H9 (cell line): ENCODE measurements at regions not wholly inside any gene's neighbourhood (a gene's known extent, or its start where the extent isn't known, plus 50 kb on each side); places are given as distances from the start of the nearest gene placed in this dataset.

Source experiments
- DNase-seq: peaks from one replicate; pipeline ENCODE4 v3.0.0-alpha.2; 2017
- H2AFZ ChIP-seq: one replicate; pipeline ENCODE4 v1.6.1; 2013; ENCODE audit warnings: mild to moderate bottlenecking, low read length, control low read depth, moderate library complexity
- H2AK5ac ChIP-seq: 2 replicates; pipeline ENCODE4 v1.6.1; 2013; ENCODE audit warnings: low read length, control low read depth, mixed read lengths; ENCODE audit not compliant: insufficient read length
- H2BK120ac ChIP-seq: one replicate; pipeline ENCODE4 v1.6.1; 2013; ENCODE audit warnings: low read depth, mild to moderate bottlenecking, low read length, control low read depth, inconsistent platforms; ENCODE audit not compliant: poor library complexity, severe bottlenecking
- H2BK12ac ChIP-seq: 2 replicates; pipeline ENCODE4 v1.6.1; 2013; ENCODE audit warnings: low read length, control low read depth, mixed read lengths, low read depth; ENCODE audit not compliant: insufficient read length
- H2BK15ac ChIP-seq: 2 replicates; pipeline ENCODE4 v1.6.1; 2013; ENCODE audit warnings: low read depth, low read length, control low read depth
- H2BK20ac ChIP-seq: one replicate; pipeline ENCODE4 v1.6.1; 2013; ENCODE audit warnings: low read depth, mild to moderate bottlenecking, low read length, control low read depth, inconsistent platforms; ENCODE audit not compliant: poor library complexity, severe bottlenecking
- H2BK5ac ChIP-seq: 2 replicates; pipeline ENCODE4 v1.6.1; 2013; ENCODE audit warnings: low read length, control low read depth, mixed read lengths; ENCODE audit not compliant: insufficient read length
- H3K14ac ChIP-seq: 2 replicates; pipeline ENCODE4 v1.6.1; 2013; ENCODE audit warnings: low read length, control low read depth; ENCODE audit not compliant: insufficient read depth
- H3K18ac ChIP-seq: 2 replicates; pipeline ENCODE4 v1.6.1; 2013; ENCODE audit warnings: low read depth, mild to moderate bottlenecking, mixed read lengths, low read length, control low read depth; ENCODE audit not compliant: insufficient read length
- H3K23ac ChIP-seq: 2 replicates; pipeline ENCODE4 v1.6.1; 2013; ENCODE audit warnings: low read length, control low read depth, mixed read lengths, low read depth; ENCODE audit not compliant: insufficient read length
- H3K23me2 ChIP-seq: 2 replicates; pipeline ENCODE4 v1.6.1; 2013; ENCODE audit warnings: low read depth, mild to moderate bottlenecking, mixed read lengths, low read length, control low read depth; ENCODE audit not compliant: insufficient read length, poor library complexity, severe bottlenecking
- H3K27ac ChIP-seq: 2 replicates; pipeline ENCODE4 v1.5.1; 2013; ENCODE audit warnings: low read length, control low read depth, mixed read lengths, low read depth; ENCODE audit not compliant: insufficient read length
- H3K27me3 ChIP-seq: 2 replicates; pipeline ENCODE4 v1.6.1; 2013; ENCODE audit warnings: low read length, control low read depth, inconsistent platforms; ENCODE audit not compliant: insufficient read depth
- H3K4ac ChIP-seq: 2 replicates; pipeline ENCODE4 v1.6.1; 2013; ENCODE audit warnings: low read depth, mild to moderate bottlenecking, control low read depth, inconsistent platforms, low read length, moderate library complexity
- H3K4me1 ChIP-seq: 2 replicates; pipeline ENCODE4 v1.6.1; 2013; ENCODE audit warnings: low read length, control low read depth, inconsistent platforms; ENCODE audit not compliant: insufficient read depth
- H3K4me2 ChIP-seq: 2 replicates; pipeline ENCODE4 v1.6.1; 2013; ENCODE audit warnings: low read length, control low read depth, mixed read lengths; ENCODE audit not compliant: insufficient read length, insufficient read depth
- H3K56ac ChIP-seq: 2 replicates; pipeline ENCODE4 v1.6.1; 2013; ENCODE audit warnings: low read depth, mild to moderate bottlenecking, mixed read lengths, low read length, control low read depth; ENCODE audit not compliant: insufficient read length
- H3K79me1 ChIP-seq: 2 replicates; pipeline ENCODE4 v1.6.1; 2013; ENCODE audit warnings: low read depth, mild to moderate bottlenecking, moderate library complexity, low read length, control low read depth, inconsistent platforms; ENCODE audit not compliant: insufficient read depth, poor library complexity, severe bottlenecking
- H3K79me2 ChIP-seq: 2 replicates; pipeline ENCODE4 v1.6.1; 2013; ENCODE audit warnings: low read length, control low read depth, inconsistent platforms; ENCODE audit not compliant: insufficient read depth
- H3K9ac ChIP-seq: 2 replicates; pipeline ENCODE4 v1.6.1; 2013; ENCODE audit warnings: low read length, control low read depth, mixed read lengths; ENCODE audit not compliant: insufficient read length; ENCODE audit errors: extremely low read depth
- H3K9me3 ChIP-seq: one replicate; pipeline ENCODE4 v1.6.1; 2013; ENCODE audit warnings: low read depth, low read length, inconsistent platforms; ENCODE audit not compliant: control insufficient read depth
- H3T11ph ChIP-seq: one replicate; pipeline ENCODE4 v1.6.1; 2013; ENCODE audit warnings: mild to moderate bottlenecking, low read length, control low read depth, inconsistent platforms
- H4K20me1 ChIP-seq: one replicate; pipeline ENCODE4 v1.6.1; 2013; ENCODE audit not compliant: control insufficient read depth, insufficient read length, insufficient read depth
- H4K5ac ChIP-seq: 2 replicates; pipeline ENCODE4 v1.6.1; 2013; ENCODE audit warnings: low read depth, mild to moderate bottlenecking, mixed read lengths, low read length, control low read depth; ENCODE audit not compliant: insufficient read length
- H4K8ac ChIP-seq: replicated peaks from 2 replicates; pipeline ENCODE4 v1.6.1; 2013; ENCODE audit warnings: low read length, control low read depth, mixed read lengths, low read depth; ENCODE audit not compliant: insufficient read length
- H4K91ac ChIP-seq: 2 replicates; pipeline ENCODE4 v1.6.1; 2013; ENCODE audit warnings: low read depth, mild to moderate bottlenecking, moderate library complexity, mixed read lengths, low read length, control low read depth; ENCODE audit not compliant: insufficient read length
- H3K27ac Mint-ChIP-seq, 3 experiments: 2 replicates in 2 of 3; 3 replicates in 1 of 3; pipeline ENCODE4 v1.8.0; 2020 to 2021; ENCODE audit warnings: mixed read lengths in 3 of 3, mild to moderate bottlenecking in 1 of 3, moderate library complexity in 1 of 3
- H3K27me3 Mint-ChIP-seq: 2 replicates; pipeline ENCODE4 v1.8.0; 2021; ENCODE audit warnings: low read depth, mild to moderate bottlenecking, moderate library complexity, mixed read lengths
- H3K36me3 Mint-ChIP-seq, 3 experiments: 2 replicates in 2 of 3; 3 replicates in 1 of 3; pipeline ENCODE4 v1.8.0; 2020 to 2021; ENCODE audit warnings: low read depth in 3 of 3, mixed read lengths in 3 of 3; ENCODE audit not compliant: insufficient read depth in 1 of 3
- H3K4me1 Mint-ChIP-seq, 2 experiments: 2 replicates each; pipeline ENCODE4 v1.8.0; 2020; ENCODE audit warnings: mixed read lengths in 2 of 2
- H3K4me3 Mint-ChIP-seq, 2 experiments: 2 replicates in 1 of 2; 3 replicates in 1 of 2; pipeline ENCODE4 v1.8.0; 2020 to 2021; ENCODE audit warnings: mild to moderate bottlenecking in 2 of 2, mixed read lengths in 2 of 2, moderate library complexity in 1 of 2
- H3K9me3 Mint-ChIP-seq, 2 experiments: 2 replicates in 1 of 2; 3 replicates in 1 of 2; pipeline ENCODE4 v1.8.0; 2020; ENCODE audit warnings: mild to moderate bottlenecking in 2 of 2, mixed read lengths in 2 of 2, moderate library complexity in 1 of 2
- CTCF ChIP-seq: fragments of 200-600 bp; sonication (generic); conservative IDR thresholded peaks from 3 replicates; pipeline ENCODE4 v1.8.0; 2021; ENCODE audit warnings: antibody characterized with exemption, mild to moderate bottlenecking
- WGBS: extraction: QIAGEN DNeasy Blood & Tissue Kit; methylation state at CpG from one replicate; pipeline ENCODE4 v1.1.7; 2013; ENCODE audit warnings: missing lambda C conversion rate, low lambda C conversion rate, mixed read lengths; ENCODE audit not compliant: insufficient read length; ENCODE audit errors: extremely low coverage; 5-methylcytosine and 5-hydroxymethylcytosine counted together

DNA sequence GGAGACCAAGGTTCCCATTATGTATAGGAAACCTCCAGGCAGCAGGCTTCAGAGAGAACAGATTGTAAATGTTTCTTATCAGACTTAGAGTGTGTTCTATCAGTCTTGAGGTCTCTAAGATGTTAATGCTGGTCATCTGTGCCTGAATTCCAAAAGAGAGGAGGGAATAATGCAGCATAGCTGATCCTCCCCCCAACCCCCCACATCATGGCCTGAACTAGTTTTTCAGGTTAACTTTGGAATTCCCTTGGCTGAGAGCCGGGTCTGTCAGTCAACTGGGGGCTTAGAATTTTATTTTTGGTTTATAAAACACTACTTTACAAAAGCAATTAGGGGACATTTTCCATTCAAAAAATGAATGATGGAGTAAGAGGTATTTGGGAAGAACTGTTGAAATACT is 184.3 kb downstream of the NEBL start:
- H2BK20ac ChIP-seq, result no peak overlapping the region
- TF ChIP-seq CTCF, result no peak
- no peak overlapping the region for H2BK15ac ChIP-seq
- H3K9me3 Mint-ChIP-seq, result 0 out of 5 replicates have a peak, but pooled peaks cover 0 to 3% of the 10 kb centered on the region in 2 experiments
- H3K27ac Mint-ChIP-seq, result no peak overlapping the region
- H3K79me2 ChIP-seq, result no peaks in the 10 kb centered on the region
- H3K14ac ChIP-seq, result no peak overlapping the region
- H3K27ac ChIP-seq, result no peak overlapping the region
- H4K20me1 ChIP-seq, result no peaks in the 10 kb centered on the region
- no peaks in the 10 kb centered on the region for H3K23me2 ChIP-seq
- no peaks in the 10 kb centered on the region; a peak in 1 of 7 replicates for H3K36me3 Mint-ChIP-seq
- no peak for DNase-seq
- no peak overlapping the region for H3K4me3 Mint-ChIP-seq
- peaks cover 24 to 32% of the 10 kb centered on the region in 2 experiments for H3K4me1 Mint-ChIP-seq
- no peak overlapping the region for H3K4me2 ChIP-seq
- peaks cover 23% of the 10 kb centered on the region for H3K27me3 Mint-ChIP-seq
- no peaks in the 10 kb centered on the region; the same call in 1 of the 2 replicates for H3K4me1 ChIP-seq
- no peak overlapping the region for H3K56ac ChIP-seq
- H3K4ac ChIP-seq, result no peak overlapping the region
- H3K79me1 ChIP-seq, result no peaks in the 10 kb centered on the region
- no peak overlapping the region for H3T11ph ChIP-seq
- no peak overlapping the region for H3K9ac ChIP-seq
- H2BK120ac ChIP-seq, result no peak overlapping the region
- H4K5ac ChIP-seq, result no peak overlapping the region
- H2AK5ac ChIP-seq, result no peak overlapping the region
- no peak overlapping the region for H2BK5ac ChIP-seq
- no peak overlapping the region for H4K91ac ChIP-seq
- no peaks in the 10 kb centered on the region for H3K9me3 ChIP-seq
- H3K18ac ChIP-seq, result no peak overlapping the region
- H2AFZ ChIP-seq, result no peak overlapping the region
- WGBS, result no CpG with 5 or more reads among the region's 1 CpG
- H3K23ac ChIP-seq, result no peak overlapping the region
- no peak overlapping the region for H2BK12ac ChIP-seq
- no peaks in the 10 kb centered on the region for H3K27me3 ChIP-seq
- H4K8ac ChIP-seq, result no peak overlapping the region
